Liver (tissue), 3 donors: ENCODE measurements at regions not wholly inside any gene's neighbourhood (a gene's known extent, or its start where the extent isn't known, plus 50 kb on each side); places are given as distances from the start of the nearest gene placed in this dataset.

ENCODE experiments used
- CTCF ChIP-seq: fragments of 150-350 bp; IDR thresholded peaks from 2 replicates; pipeline ENCODE4 v1.5.1; 2017; ENCODE audit warnings: improper control_type of control experiment, low read depth, low read length; ENCODE audit not compliant: missing input control
- EGR1 ChIP-seq, 2 donors: IDR thresholded peaks; 2 replicates each; pipeline ENCODE4 v1.6.1; 2016 to 2018; ENCODE audit warnings: antibody characterized with exemption in 2 of 2, low read depth in 2 of 2
- JUND ChIP-seq, 2 donors: IDR thresholded peaks; 2 replicates each; pipeline ENCODE4 v1.6.1; 2016; ENCODE audit warnings: antibody characterized with exemption in 2 of 2
- MAX ChIP-seq: IDR thresholded peaks from 2 replicates; pipeline ENCODE4 v1.6.1; 2016; ENCODE audit warnings: antibody characterized with exemption
- RAD21 ChIP-seq, 2 donors: IDR thresholded peaks; 2 replicates each; pipeline ENCODE4 v1.6.1; 2016; ENCODE audit warnings: antibody characterized with exemption in 2 of 2, mild to moderate bottlenecking in 2 of 2
- SP1 ChIP-seq: IDR thresholded peaks from 2 replicates; pipeline ENCODE4 v1.6.1; 2018; ENCODE audit warnings: antibody characterized with exemption, mild to moderate bottlenecking
- donor health status: healthy.
- donor health status: healthy.

GRCh38 chr16:54806881-54807360, 123.7 kb upstream of the IRX5 start:
- TF ChIP-seq CTCF: no peak
- TF ChIP-seq EGR1 (IDR thresholded peaks at IDR 0.05; ENCODE audit: low read depth in 2 of 2): no peak
- no peak for TF ChIP-seq RAD21 (IDR thresholded peaks at IDR 0.05)
- no peak for TF ChIP-seq SP1
- TF ChIP-seq MAX: no peak
- TF ChIP-seq JUND (IDR thresholded peaks at IDR 0.05): no peak
